Astrocyte of the spinal cord (primary cell): ENCODE measurements at regions not wholly inside any gene's neighbourhood (a gene's known extent, or its start where the extent isn't known, plus 50 kb on each side); places are given as distances from the start of the nearest gene placed in this dataset.

ENCODE experiments used
- DNase-seq: peaks from one replicate; pipeline ENCODE4 v3.0.0; 2011; ENCODE audit warnings: low read depth, low spot score
- H3K4me3 ChIP-seq: 2 replicates; pipeline ENCODE4 v1.5.1; 2011; ENCODE audit warnings: low read depth, mild to moderate bottlenecking, low read length, moderate library complexity
- in situ Hi-C: cut with HindIII; loops from 2 replicates; pipeline ENCODE4 v1.10.0; 2017; ENCODE audit warnings: low sequenced_read_pairs
- TF ChIP-seq, protein P1 (sequence below): IDR thresholded peaks from 2 replicates; pipeline ENCODE4 v1.5.1; 2012; ENCODE audit warnings: low read depth, mild to moderate bottlenecking, low read length, inconsistent platforms

DNA sequence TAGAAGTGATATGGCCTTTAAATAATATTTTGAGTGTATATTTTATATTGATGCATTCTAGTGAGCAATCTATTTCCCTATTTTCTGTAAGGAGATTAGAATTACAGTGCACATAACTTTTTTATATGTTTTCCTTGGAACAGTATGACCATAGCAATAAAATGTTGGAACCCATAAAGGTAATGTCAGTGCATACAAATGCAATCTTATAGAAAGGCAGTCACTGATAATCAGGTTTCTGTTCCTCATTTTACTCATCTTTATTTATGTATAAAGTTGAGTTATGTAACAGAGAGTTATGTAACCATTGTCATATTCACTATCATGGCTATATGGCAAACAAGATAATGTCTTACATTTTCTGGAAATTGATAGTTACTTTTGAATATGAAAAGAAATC lies 179.9 kb upstream of the NETO1 start:
- DNase-seq, result no peak
- in situ Hi-C loops, result no loop called here
- no peak overlapping the region for H3K4me3 ChIP-seq
- TF ChIP-seq, protein P1, sequence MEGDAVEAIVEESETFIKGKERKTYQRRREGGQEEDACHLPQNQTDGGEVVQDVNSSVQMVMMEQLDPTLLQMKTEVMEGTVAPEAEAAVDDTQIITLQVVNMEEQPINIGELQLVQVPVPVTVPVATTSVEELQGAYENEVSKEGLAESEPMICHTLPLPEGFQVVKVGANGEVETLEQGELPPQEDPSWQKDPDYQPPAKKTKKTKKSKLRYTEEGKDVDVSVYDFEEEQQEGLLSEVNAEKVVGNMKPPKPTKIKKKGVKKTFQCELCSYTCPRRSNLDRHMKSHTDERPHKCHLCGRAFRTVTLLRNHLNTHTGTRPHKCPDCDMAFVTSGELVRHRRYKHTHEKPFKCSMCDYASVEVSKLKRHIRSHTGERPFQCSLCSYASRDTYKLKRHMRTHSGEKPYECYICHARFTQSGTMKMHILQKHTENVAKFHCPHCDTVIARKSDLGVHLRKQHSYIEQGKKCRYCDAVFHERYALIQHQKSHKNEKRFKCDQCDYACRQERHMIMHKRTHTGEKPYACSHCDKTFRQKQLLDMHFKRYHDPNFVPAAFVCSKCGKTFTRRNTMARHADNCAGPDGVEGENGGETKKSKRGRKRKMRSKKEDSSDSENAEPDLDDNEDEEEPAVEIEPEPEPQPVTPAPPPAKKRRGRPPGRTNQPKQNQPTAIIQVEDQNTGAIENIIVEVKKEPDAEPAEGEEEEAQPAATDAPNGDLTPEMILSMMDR, result no peak

DNA sequence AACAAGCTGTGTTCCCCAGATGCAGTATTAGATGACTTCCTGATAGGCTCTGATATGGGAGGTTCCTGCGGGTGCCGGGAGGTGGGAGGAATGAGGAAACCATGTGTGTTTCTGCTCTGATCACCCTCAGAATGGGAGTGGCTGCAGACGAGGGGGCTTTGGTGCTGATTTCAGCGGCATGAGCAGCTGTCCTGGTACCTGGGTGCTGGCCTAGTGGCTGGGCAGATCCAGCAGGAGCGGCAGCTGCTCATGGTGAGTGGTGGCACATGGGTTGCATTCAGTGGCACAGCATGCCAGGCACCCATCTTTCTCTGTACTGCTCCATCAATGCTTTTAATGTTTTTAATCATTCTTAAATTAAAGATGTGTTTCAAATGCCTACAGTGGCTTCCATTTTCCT lies 177.2 kb upstream of the NETO1 start:
- in situ Hi-C loops, result no loop called here
- TF ChIP-seq, protein P1, result no peak

DNA sequence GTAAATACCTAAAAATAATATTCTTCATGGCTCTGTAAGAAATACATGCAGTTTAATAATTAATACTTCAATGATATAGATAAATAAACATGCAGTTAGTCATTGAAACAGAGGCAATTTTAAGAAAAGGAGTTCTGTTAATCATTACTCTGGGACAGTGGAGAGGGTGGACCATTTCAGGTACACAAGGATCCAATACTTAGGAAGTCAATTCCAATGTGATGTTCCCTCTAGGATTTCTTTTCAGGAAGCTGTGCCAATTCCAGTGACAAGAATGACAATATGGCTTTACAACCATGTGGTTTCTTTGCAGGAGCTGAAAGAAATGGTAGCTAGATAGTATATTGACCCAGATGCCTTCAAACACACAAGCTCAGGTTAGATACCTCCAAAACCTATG lies 175.8 kb upstream of the NETO1 start:
- in situ Hi-C loops, result no loop called here
- no peak for DNase-seq
- TF ChIP-seq, protein P1, result no peak
- H3K4me3 ChIP-seq, result no peak overlapping the region

More for the DNA sequence above, 177.2 kb upstream of the NETO1 start:
- no peak overlapping the region for H3K4me3 ChIP-seq
- DNase-seq, result no peak

DNA sequence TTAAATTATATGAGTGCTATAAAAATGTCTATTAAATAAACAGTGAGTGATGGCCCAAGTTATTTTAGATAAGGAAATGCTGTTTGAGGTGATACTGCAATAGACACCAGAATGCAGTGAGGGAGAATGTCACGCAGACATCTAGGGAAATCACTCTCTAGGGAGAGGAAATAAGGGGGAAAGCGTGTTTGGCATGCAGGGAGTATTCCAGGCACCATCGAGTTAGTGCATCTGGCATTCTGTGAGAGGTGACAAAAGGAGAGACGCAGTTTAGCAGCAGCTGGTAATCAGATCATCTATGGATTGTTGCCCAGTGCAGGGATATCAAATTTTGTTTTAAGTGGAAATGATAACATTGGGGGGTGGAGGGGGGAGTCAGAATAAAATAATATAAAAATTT lies 175.4 kb upstream of the NETO1 start:
- TF ChIP-seq, protein P1, result no peak
- H3K4me3 ChIP-seq, result no peak overlapping the region
- DNase-seq, result no peak
- in situ Hi-C loops, result no loop called here

DNA sequence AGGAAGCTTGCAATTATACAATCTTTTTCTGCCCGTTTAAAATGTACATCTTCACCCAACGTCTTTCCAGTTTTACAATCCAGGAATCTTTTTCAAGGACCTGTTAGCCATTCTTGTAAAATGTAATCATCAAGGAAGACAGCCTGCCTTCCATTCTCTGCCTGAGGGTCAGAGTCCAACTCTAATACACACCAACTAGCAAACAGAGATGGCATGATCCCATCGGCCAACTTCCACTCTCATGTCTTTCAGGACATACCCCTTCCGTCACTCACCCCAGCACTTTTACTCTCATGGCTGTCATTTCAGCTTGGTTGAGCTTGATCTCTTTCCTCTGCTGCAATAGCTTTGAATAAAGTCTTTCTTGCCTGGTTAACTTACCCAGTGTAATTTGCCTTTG lies 172.5 kb upstream of the NETO1 start:
- TF ChIP-seq, protein P1, result no peak
- H3K4me3 ChIP-seq, result no peak overlapping the region
- in situ Hi-C loops, result no loop called here
- no peak for DNase-seq

DNA sequence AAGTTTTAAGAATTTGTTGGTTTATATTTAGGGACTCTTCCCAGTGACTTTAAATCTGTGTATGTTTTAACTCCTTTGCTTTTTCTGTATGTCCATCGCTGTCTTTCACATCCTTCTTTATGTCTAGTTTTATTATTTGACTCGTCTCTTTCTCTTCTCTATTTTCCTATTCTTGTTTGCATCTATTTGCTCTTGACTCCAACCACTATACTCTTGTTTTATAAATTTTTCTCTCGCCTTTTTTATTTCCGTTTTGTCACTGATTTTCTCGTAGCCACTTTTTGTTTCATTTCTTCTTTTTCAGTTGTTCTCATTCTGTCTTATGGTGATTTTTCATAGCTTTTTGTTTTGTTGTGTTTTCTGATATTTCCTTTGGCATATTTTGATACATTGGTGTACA lies 170.5 kb upstream of the NETO1 start:
- no peak overlapping the region for H3K4me3 ChIP-seq

More for the DNA sequence above, 170.5 kb upstream of the NETO1 start:
- DNase-seq, result no peak
- in situ Hi-C loops, result no loop called here
- TF ChIP-seq, protein P1, result no peak
